ENCODE measurements at regions not wholly inside any gene's neighbourhood (a gene's known extent, or its start where the extent isn't known, plus 50 kb on each side); places are given as distances from the start of the nearest gene placed in this dataset.
"Not testable (repeated sequence)": the region's sequence is repeated elsewhere in the genome, so short reads cannot be mapped to it uniquely, and the experiment has no call there.

DNA sequence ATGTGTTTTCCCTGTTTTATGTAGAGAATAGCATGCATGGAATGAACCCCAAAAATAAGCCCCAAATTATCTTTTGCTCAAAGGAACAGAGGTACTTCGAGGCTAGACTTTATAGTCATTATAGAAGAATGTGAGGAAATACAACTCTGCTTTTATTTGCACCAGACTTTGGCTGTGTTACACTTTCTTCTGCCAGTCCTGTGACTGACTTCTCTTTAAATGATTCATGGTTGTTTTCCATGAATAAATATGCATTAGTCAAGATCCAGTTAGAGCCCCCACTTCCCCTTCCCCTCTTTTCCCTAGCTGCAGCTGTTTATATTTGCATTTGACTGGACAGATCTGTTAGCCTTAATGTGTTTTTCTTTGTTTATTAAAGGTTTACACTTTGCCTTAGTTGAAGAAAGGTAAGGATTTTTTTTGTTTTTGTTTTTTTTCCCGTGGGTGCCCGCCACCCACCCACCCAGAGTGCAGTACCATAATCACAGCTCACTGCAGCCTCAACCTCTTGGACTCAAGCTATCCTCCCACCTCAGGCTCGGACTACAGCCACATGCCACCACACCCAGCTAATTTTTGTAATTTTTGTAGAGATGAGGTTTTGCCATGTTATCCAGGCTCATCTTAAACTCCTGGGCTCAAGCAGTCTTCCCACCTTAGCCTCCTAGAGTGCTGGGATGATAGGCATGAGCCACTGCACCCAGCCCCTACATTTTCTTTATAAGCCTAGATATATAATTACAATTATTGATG, 152.6 kb downstream of the CYB561 start:
- DNase-seq (ENCODE audit: low spot score), result no peak

- no peak for DNase-seq (ENCODE audit: low spot score)
Observed at GRCh38 chr17:63294776-63295175, 151.3 kb downstream of the CYB561 start.

DNA sequence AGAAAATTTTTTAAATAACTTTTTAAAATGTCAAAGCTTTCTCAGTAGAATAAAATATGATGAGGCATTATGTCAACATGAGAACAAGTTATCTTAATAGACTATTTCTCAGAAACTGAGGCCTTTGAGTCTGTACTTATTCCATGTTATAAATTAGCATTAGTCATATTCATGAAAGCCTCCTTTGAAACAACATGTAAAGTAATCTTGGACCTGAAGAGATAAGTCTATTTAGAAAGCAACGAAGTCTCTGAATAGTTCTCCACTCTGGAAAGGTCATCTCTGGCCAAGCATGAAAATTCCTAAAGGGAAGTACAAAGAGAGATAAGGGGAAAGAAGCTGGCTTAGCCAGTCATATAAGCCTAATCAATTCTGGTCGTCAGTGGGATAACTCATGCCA, 150.8 kb downstream of the CYB561 start:
- DNase-seq (ENCODE audit: low spot score), result no peak

GRCh38 chr17:63295839-63296590, 150.1 kb downstream of the CYB561 start:
- no peak for DNase-seq (ENCODE audit: low spot score)

GRCh38 chr17:63298916-63299315, 147.2 kb downstream of the CYB561 start:
- not testable (repeated sequence) for DNase-seq (ENCODE audit: low spot score)

DNA sequence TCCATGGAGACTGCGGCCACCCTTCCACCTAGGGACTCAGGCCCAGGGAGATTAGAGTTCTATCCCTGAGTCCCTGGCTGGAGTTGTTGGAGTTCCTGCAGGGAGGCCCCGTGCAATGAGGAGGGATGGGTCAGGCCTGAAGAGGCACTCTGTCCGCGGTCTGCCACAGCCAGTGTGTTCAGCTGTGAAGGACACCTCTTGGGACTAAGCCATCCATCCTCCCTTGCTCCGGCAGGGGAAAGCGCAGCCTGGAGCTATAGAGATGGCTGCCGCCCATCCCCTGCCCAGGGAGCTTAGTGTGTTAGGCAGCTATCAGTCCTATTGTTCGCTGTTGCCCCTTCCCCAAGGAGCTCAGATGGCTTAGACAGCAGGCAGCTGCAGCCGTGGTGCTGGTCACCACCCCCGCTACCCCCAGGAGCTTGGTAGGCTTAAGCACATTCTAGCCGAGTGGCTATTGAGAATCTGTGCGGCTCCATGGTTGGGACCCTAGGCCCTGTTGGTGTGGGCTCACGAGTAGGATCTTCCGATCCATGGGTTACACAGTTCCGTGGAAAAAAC, 141.3 kb downstream of the CYB561 start:
- no peak for DNase-seq (ENCODE audit: low spot score)

DNA sequence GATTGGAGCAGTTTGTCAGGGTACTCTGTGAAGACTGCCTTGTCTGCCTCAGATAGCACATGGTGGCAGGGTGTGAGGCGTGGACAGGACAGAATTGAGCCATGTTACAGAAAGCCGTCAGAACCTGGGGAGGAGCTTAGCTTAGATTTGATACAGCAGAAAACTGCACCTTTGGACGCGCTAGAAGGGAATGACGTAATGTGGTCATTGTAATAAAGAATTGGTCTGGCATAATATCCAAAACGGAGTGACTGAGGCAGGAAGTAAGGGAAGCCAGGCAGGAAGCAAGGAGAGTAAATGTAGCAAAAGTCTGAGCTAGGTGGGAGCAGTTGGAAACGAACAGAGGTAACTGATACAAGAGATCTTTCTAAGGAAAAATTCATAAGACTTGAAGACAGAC, 140.2 kb downstream of the CYB561 start:
- no peak for DNase-seq (ENCODE audit: low spot score)

DNA sequence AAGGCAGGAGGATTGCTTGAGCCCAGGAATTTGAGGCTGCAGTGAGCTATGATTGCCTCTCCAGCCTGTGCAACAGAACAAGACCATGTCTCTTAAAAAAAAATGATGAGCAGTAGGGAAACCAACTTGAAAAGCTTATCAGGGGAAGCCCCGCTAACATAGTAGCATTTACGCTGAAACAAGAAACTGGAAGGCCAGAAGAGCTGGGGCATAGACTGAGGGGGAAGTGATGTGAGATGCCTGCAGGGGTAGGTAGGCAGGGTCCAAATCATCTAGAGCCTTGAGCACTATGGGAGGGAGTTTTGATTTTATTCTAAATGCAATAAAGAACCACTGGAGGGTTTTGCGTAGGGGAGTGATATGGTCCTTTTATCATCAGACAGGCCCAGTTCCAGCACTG, 139.3 kb downstream of the CYB561 start:
- no peak for DNase-seq (ENCODE audit: low spot score)

DNA sequence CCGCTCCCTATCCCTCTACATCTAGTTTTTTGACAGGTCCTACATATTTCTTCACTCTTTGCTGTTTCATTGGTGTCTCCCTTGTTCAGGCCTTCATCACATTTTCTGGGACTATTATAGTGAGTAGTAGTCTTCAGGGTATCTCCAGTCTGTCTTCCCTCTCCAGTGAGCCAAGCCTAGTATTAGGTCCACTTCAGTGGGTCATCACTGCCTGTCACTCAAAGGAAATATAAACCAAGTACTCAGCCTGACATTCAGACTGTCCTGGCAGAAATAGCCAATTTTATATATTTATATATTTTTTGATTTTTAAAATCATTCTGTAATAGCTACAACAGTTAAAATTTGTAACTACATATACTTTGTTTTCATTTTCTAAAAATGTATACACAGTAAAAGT, 137.8 kb downstream of the CYB561 start:
- no peak for DNase-seq (ENCODE audit: low spot score)

DNA sequence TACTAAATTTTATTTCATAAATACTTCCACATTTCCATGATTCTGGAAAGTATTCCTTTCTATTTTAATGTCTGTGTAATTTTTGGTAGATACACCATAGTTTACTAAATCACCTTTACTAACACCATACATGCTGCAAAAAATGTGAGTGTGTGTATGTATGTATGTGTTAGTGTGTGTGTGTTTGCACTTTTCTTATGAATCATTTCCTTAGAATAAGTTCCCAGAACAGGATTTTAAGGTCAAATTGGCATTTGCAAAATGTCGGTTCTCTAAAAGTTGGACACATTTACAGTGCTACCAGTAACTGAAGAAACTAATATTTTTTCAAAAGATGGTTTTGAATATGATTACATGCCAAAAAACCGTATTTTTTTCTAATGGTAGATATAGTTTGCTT, 137.1 kb downstream of the CYB561 start:
- DNase-seq (ENCODE audit: low spot score), result no peak

- no peak for DNase-seq (ENCODE audit: low spot score)
Observed at GRCh38 chr17:63311416-63311937, 134.6 kb downstream of the CYB561 start.

- DNase-seq (ENCODE audit: low spot score), result no peak
Observed at GRCh38 chr17:63314761-63315160, 131.3 kb downstream of the CYB561 start.

- no peak for DNase-seq (ENCODE audit: low spot score)
Observed at GRCh38 chr17:63316100-63316499, 130.0 kb downstream of the CYB561 start.

DNA sequence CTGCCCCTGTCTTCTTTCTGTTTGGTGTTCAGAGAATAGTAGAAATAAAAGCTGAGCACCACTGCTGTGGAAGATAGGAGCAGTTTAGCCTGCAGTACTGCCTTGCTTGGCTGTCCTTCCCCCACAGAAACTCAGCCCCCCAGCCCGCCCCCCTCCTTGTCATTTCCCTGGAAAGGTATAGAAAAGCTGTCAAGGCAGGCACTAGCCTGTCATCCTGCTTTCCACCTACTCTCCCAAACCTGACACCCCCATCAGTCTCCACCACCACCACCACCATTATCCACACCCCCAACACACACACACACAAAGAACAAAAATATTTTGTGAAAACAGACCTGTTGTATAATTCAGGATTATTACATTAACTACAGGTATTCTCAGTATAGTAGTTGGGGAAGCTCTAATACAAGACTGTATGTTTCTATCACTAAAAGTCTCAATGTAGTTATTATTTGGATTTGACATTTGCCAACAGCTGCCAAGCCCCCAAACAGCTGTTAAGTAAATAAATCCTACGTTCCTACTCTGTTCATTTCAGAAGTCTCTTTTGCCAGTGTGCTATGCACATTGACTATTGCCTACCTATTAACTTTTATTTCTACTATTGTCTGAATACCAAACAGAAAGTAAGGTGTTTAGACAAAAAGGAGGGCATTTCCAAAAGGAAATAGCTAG, 128.8 kb downstream of the CYB561 start:
- no peak for DNase-seq (ENCODE audit: low spot score)

GRCh38 chr17:63325808-63326207, 120.3 kb downstream of the CYB561 start:
- DNase-seq (ENCODE audit: low spot score), result no peak

DNA sequence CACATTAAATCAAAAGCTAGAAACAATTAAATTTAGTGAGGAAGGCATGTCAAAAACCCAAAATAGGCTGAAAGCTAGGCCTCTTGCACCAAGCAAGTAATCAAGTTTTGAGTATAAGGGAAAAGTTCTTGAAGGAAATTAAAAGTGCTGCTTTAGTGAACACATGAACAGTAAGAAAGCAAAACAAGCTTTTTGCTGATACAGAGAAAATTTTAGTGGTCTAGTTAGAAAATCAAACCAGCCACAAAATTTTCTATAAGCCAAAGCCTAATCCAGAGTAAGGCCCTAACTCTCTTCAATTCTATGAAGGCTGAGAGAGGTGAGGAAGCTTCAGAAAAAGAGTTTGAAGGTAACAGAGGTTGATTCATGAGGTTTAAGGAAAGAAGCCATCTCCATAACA, 116.2 kb downstream of the CYB561 start:
- DNase-seq (ENCODE audit: low spot score), result no peak

GRCh38 chr17:63331301-63332061, 114.6 kb downstream of the CYB561 start:
- no peak for DNase-seq (ENCODE audit: low spot score)

DNA sequence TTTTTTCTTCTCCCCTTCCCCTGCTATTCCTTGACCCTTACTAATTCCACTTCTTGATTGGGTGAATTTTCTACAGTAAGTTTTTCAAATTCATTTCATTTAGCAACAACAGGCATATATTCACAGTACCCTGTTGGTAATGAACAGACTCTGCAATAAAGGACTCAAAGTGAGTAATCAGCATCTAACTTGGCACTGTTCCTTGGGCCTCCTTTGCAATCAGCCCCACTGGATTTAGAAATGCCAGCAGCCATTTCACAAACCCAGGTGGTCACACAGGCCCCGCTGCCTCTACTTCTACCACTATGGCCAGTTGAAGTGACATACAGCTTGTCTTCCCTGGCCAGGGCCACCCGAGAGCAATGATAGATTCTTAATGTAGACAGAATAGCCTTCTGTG, 113.8 kb downstream of the CYB561 start:
- no peak for DNase-seq (ENCODE audit: low spot score)

- no peak for DNase-seq (ENCODE audit: low spot score)
Observed at GRCh38 chr17:63333869-63334268, 112.2 kb downstream of the CYB561 start.

DNA sequence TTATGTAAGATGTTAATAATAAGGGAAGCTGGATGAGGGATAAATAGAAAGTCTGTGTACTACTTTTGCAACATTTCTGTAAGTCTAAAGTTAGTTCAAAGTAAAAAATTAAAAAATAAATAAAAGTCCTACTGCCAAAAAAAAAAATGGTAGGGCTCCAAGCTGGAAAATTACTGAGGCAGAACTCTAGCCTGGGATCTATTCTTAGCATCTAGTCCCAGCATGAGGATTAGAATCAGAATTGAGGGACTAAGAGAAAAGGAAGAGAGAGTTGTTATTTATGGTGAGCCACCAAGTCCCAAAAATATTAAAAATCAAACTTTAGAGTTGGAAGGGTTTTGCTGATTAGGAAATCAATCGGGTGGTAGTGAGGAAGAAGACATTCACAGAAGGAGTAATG, 110.3 kb downstream of the CYB561 start:
- DNase-seq (ENCODE audit: low spot score), result no peak

GRCh38 chr17:63337579-63337978, 108.5 kb downstream of the CYB561 start:
- no peak for DNase-seq (ENCODE audit: low spot score)

DNA sequence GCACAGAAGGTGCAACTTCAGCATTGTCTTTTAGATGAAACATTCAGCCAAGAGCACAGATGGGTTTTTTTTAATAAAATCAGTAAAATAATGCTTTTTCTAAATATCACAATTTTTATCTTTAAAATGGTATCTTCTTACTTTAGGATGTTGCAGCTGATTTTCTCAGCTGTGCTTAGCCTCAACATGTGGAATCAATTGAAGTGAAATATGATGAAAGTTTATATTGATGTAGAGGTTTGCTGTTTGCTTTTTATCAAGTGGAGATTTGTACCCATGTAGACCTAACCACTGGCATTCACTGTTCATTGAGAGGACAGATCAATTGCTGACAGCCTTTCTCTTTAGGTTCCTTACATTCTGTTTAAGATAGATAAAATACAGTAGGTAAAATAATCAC, 107.8 kb downstream of the CYB561 start:
- DNase-seq (ENCODE audit: low spot score), result no peak

Measured in hematopoietic multipotent progenitor cell treated with erythropoietin and hydrocortisone succinate and interleukin-3 and kit ligand, for 17 days (in vitro differentiated cells).